HUES6 (cell line): ENCODE measurements at regions not wholly inside any gene's neighbourhood (a gene's known extent, or its start where the extent isn't known, plus 50 kb on each side); places are given as distances from the start of the nearest gene placed in this dataset.
"Not testable (repeated sequence)": the region's sequence is repeated elsewhere in the genome, so short reads cannot be mapped to it uniquely, and the experiment has no call there.

Experiments used
- H3K27ac ChIP-seq: 2 replicates; pipeline ENCODE4 v1.7.0; 2013; ENCODE audit warnings: low read depth, mild to moderate bottlenecking, low read length, inconsistent platforms
- H3K27me3 ChIP-seq: 2 replicates; pipeline ENCODE4 v1.6.1; 2013; ENCODE audit warnings: low read length; ENCODE audit not compliant: control insufficient read depth, insufficient read depth
- H3K36me3 ChIP-seq: 2 replicates; pipeline ENCODE4 v1.6.1; 2013; ENCODE audit warnings: low read length; ENCODE audit not compliant: control insufficient read depth, insufficient read depth
- H3K4me1 ChIP-seq: 2 replicates; pipeline ENCODE4 v1.6.1; 2013; ENCODE audit warnings: low read length; ENCODE audit not compliant: control insufficient read depth, insufficient read depth
- H3K4me3 ChIP-seq: 2 replicates; pipeline ENCODE4 v1.5.1; 2013; ENCODE audit warnings: low read depth, low read length
- H3K9ac ChIP-seq: one replicate; pipeline ENCODE4 v1.6.1; 2013; ENCODE audit warnings: mild to moderate bottlenecking, low read length
- H3K9me3 ChIP-seq: 2 replicates; pipeline ENCODE4 v1.6.1; 2013; ENCODE audit warnings: low read depth, low read length; ENCODE audit not compliant: control insufficient read depth, insufficient read depth

DNA sequence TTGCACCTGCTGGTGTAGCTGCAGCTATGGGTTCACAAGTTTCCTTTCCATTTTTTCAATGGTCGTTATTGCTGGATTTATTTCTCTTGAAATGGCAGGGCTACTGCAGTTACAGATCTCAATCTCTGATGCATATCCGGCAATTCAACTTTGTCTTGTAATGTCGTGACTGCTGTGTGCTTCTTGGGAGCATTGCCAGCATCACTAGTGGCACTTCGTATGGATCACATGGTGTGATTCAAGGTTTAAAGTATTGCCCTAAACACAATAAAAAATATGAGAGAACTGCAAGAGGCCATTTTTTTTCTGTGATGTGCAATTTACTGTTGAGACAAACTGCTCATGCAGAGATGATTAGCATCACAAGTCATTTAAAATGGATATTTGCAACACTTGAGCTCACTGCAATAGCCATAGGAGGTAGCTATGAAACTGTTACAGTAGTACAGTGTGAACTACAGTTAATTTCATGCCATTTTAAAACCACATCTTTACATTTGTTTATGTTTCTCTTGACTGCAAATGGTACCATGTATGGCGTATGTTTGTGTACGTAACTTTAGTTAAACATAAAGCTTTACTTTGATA is 217.4 kb upstream of the PDE3A start:
- peaks cover 4% of the 10 kb centered on the region; the same call in 1 of the 2 replicates for H3K4me1 ChIP-seq
- H3K9me3 ChIP-seq: no peaks in the 10 kb centered on the region
- no peaks in the 10 kb centered on the region for H3K27me3 ChIP-seq
- no peaks in the 10 kb centered on the region for H3K36me3 ChIP-seq
- H3K27ac ChIP-seq: no peak overlapping the region
- H3K4me3 ChIP-seq: no peak overlapping the region
- H3K9ac ChIP-seq: no peak overlapping the region

DNA sequence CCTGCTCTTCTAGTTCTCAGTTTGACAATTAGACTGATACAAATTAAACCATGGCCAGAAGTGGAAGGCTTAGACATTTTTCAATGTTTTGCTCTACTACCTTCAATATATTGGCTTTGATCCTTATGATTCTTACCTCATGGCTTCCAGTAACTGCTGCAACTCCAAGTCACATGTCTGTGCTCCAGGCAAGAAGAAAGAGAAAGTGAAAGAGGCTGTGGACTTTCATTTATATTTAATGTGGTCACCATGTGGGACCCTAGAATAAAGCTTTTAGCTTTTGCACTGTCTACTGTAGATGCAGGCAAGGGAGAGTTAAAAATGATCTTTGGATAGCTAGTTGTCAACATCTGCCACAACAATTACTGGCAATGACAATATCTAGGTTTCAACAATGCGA is 214.3 kb upstream of the PDE3A start:
- H3K9ac ChIP-seq: no peak overlapping the region
- H3K27ac ChIP-seq: no peak overlapping the region
- no peak overlapping the region for H3K4me3 ChIP-seq
- peaks cover 3% of the 10 kb centered on the region; the same call in 1 of the 2 replicates for H3K9me3 ChIP-seq
- H3K36me3 ChIP-seq: no peaks in the 10 kb centered on the region
- H3K27me3 ChIP-seq: no peaks in the 10 kb centered on the region
- H3K4me1 ChIP-seq: peaks cover 4% of the 10 kb centered on the region; the same call in 1 of the 2 replicates

DNA sequence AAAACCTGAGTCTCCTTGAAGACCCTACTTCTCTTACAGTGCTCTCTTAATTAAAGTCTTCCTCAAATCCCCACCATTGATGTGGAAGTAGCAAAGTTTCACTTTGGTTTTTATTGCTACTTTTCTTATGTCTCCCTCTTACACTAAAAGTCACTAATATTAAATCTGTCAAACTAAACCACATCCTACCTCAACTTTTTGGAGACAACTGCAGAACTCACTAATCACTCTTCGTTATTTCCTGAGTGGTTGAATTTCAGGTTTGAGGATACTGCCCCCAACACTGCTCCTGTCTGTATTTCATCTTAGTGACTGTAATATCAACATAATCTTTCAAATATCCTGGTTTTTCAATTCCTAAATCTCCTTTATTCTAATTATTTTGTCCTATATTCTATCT is 213.0 kb upstream of the PDE3A start:
- Histone ChIP-seq H3K9ac (no peak overlapping the region), H3K36me3 (no peaks in the 10 kb centered on the region), H3K4me1 (peaks cover 4% of the 10 kb centered on the region; the same call in 1 of the 2 replicates), H3K9me3 (peaks cover 3% of the 10 kb centered on the region; the same call in 1 of the 2 replicates), H3K4me3 (no peak overlapping the region), H3K27ac (no peak overlapping the region), H3K27me3 (no peaks in the 10 kb centered on the region)

DNA sequence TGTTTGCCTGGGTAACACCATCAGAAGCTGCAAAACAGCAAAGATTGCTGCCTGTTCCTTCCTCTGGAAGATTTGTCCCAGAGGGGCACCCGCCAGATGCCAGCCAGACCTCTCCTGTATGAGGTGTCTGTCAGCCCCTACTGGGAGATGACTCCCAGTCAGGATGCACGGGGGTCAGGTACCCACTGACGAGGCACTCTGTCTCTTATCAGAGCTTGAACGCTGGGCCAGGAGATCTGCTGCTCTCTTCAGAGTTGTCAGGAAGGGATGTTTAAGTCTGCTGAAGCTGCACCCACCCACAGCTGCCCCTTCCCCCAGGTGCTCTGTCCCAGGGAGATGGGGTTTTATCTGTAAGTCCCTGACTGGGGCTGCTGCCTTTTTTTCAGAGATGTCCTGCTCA is 207.4 kb upstream of the PDE3A start:
- H3K27me3 ChIP-seq, H3K4me3 ChIP-seq, H3K9ac ChIP-seq, H3K36me3 ChIP-seq, H3K9me3 ChIP-seq, H3K4me1 ChIP-seq, H3K27ac ChIP-seq: not testable (repeated sequence)

DNA sequence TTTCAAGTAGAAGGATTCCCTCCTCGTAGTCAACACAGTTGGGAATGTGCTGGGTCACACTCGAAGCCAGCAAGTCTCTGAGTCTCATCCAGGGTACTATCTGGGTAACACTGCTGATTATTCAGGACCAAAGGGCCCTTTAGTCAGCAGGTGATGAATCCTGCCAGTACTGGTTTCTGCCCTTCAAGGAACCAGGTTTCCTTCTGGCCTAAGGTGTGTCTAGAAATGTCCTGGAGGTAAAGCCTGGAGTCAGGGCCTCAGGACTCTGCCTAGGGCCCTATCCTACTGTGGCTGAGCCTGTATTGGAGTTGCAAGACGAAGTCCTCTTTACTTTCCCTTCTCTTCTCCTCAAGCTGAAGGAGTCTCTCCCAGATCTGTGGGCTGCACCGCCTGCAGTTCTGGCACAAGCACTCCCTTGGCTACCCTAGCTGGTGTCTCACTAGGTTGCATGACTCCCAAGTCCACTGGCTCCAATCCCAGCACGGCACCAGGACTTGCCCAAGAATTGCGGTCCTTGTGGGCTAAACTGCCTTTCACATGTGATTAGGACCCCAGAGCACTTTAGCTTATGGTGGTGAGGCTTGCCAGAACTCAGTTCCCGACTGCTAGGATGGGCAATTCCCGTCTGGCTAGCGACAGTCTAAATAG is 193.7 kb upstream of the PDE3A start:
- no peaks in the 10 kb centered on the region for H3K27me3 ChIP-seq
- no peak overlapping the region for H3K27ac ChIP-seq
- no peak overlapping the region for H3K4me3 ChIP-seq
- H3K4me1 ChIP-seq: no peaks in the 10 kb centered on the region
- H3K36me3 ChIP-seq: no peaks in the 10 kb centered on the region
- no peak overlapping the region for H3K9ac ChIP-seq
- H3K9me3 ChIP-seq: no peaks in the 10 kb centered on the region

DNA sequence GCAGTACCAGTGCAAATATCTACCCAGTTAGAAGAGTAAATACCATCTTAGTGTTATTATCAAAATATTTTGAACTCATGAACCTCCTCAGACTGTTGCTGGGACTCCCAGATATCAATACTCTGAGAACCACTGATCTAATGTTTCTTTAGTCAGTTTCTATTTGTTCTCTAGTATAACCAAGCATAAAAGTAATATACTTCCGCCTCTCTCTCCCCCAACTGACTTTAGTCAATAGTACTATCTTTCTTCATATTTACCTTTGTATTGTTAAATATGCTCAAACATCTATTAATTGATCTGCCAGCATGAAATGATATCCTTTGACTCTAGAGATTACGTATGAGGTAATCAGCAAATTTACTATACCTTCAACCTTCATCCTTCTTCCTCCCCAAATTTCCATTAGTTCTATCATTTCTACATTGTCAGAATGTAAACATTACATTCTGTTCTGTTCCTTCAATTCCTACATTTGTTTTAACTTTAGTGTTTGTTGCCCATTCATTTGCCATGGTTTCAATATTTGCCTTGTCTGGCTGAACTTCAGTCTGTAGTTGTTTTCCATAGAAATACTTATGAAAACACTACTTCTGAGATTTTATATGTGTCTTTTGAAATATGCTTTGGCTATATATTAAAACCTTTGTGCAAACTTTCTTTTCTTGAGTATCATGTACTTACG is 192.5 kb upstream of the PDE3A start:
- Histone ChIP-seq H3K27ac (no peak overlapping the region), H3K36me3 (no peaks in the 10 kb centered on the region), H3K4me3 (no peak overlapping the region), H3K27me3 (no peaks in the 10 kb centered on the region), H3K4me1 (no peaks in the 10 kb centered on the region), H3K9me3 (no peaks in the 10 kb centered on the region), H3K9ac (no peak overlapping the region)

DNA sequence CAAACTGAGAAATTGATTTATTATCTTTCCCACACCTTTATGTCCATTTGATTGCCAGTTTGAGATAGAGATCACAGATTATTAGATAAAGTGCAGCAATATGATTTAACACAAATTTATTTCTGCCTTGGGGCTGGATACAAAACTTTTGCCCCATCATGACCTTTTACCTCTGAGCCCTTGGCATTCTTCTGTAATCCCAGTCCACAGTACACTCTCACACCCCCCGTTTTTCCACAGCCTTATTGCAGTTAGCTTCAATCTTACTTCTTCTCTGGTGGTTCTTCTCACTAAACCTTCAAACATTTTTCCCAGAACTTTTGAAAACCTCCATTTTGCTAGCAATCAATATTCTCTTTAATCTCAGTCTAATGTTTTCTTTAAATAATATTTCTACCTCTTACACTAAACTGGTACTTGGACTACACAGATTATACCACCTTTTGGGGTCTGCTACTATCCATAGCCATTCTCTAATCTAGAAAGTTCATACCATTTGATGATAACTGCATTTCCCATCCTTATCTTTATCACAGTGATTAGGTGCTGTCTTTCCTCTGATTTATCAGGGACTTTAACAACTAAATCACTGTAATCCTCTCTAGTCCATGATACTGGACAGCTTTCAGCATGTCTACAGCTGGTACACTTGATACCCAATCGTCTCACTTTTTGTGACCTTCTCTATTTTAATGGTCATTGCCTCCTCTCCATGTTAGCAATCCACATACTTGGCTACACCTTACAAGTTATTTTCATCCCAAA is 186.7 kb upstream of the PDE3A start:
- no peaks in the 10 kb centered on the region for H3K27me3 ChIP-seq
- no peak overlapping the region for H3K4me3 ChIP-seq
- H3K4me1 ChIP-seq: peaks cover 11% of the 10 kb centered on the region; the same call in 1 of the 2 replicates
- no peak overlapping the region for H3K9ac ChIP-seq
- H3K36me3 ChIP-seq: no peaks in the 10 kb centered on the region
- no peaks in the 10 kb centered on the region for H3K9me3 ChIP-seq
- no peak overlapping the region for H3K27ac ChIP-seq

DNA sequence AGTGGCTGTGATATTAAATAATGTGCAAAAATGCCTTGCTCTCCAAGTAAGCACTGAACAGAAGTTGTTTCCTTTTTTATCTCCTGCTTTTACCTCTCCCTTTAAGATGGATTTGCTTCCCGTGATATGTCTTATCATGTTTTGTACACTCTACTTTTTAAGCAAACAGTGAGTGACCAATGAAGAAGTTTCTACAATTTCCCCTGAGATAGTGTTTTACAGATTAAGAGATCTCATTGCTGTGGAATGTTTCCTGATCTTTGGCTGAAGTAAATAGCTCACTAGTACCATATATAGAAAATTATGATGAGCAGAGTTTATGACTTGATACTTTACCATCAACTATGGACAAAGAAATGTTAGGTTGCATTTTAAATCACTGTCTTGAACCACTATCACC is 184.8 kb upstream of the PDE3A start:
- Histone ChIP-seq H3K9ac (no peak overlapping the region), H3K36me3 (no peaks in the 10 kb centered on the region), H3K27ac (no peak overlapping the region), H3K9me3 (no peaks in the 10 kb centered on the region), H3K27me3 (no peaks in the 10 kb centered on the region), H3K4me3 (no peak overlapping the region), H3K4me1 (peaks cover 14% of the 10 kb centered on the region; the same call in 1 of the 2 replicates)

DNA sequence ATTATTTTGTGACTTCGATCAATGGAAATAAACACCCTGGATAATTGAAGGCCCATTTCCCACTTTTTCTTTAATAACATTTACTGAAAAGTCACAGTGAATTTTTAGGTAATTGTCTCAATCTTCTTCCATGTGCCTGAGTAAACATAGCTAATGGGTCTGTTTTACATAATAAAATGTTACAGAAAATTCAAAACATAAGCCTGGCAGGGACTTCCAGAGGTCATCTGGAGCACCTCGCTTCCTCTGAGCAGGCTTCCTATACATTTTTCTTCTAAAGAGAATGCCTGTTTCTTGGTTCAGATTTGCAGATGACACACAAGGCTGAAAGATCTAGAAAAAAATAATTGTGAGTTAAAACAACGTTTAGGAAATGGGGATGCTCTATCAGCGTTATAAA is 183.8 kb upstream of the PDE3A start:
- Histone ChIP-seq H3K9ac (no peak overlapping the region), H3K4me3 (no peak overlapping the region), H3K27ac (no peak overlapping the region), H3K27me3 (no peaks in the 10 kb centered on the region), H3K4me1 (peaks cover 14% of the 10 kb centered on the region), H3K36me3 (no peaks in the 10 kb centered on the region), H3K9me3 (no peaks in the 10 kb centered on the region)

DNA sequence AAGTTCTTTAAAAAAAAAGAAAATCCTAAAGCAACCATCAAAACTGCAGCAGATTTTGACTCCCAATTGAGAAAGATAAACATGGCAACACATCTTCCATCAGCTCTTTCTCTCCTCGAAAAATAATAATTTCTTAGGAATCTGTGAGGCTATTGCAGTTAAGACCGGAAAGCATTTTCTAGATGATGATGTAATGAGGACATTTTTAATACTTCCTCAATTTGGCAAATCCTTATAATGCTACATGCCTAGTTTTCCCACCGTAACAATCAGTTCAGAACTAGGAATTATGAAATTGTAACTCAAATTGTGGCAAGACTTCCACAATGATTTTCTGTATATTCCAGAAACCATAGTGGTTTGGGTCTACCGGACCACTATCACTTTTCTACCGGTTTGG is 180.9 kb upstream of the PDE3A start:
- no peak overlapping the region for H3K9ac ChIP-seq
- no peaks in the 10 kb centered on the region for H3K9me3 ChIP-seq
- H3K4me3 ChIP-seq: no peak overlapping the region
- no peak overlapping the region for H3K27ac ChIP-seq
- H3K36me3 ChIP-seq: no peaks in the 10 kb centered on the region
- H3K27me3 ChIP-seq: no peaks in the 10 kb centered on the region
- peaks cover 14% of the 10 kb centered on the region for H3K4me1 ChIP-seq
